ENCODE measurements at regions not wholly inside any gene's neighbourhood (a gene's known extent, or its start where the extent isn't known, plus 50 kb on each side); places are given as distances from the start of the nearest gene placed in this dataset.

DNA sequence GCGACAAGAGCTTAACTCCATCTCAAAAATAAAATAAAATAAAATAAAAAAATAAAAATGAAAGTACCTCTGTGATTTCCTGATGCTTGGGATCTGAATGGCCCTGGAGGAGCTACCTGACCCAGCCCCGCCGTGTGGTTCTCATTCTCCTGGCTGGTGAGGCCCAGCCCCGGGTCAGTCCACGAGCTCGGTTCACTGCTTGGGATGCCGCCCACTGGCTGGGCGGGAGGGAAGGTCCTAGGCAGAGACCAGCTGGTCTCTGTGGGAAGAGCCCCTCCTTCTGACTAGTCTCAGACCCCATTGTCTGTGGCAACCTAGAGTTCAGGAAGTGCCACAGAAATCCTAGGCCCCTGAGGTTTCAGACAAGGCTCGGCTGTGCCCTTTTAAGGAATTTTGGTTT is 55.1 kb upstream of the DLGAP1 start:
- TF ChIP-seq TCF12 (IDR thresholded peaks at IDR 0.05; ENCODE audit: low read depth) (no peak), TAF1 (IDR thresholded peaks at IDR 0.05; ENCODE audit: low read depth) (no peak), NFIC (IDR thresholded peaks at IDR 0.05) (no peak), YY1 (IDR thresholded peaks at IDR 0.05; ENCODE audit: low read depth) (no peak), EGR1 (IDR thresholded peaks at IDR 0.05) (no peak), CEBPB (IDR thresholded peaks at IDR 0.05) (no peak), RAD21 (IDR thresholded peaks at IDR 0.05; ENCODE audit: low read depth) (no peak), ZBTB7A (IDR thresholded peaks at IDR 0.05; ENCODE audit: low read depth) (no peak), EP300 (IDR thresholded peaks at IDR 0.05; ENCODE audit: borderline replicate concordance) (no peak)
- TF ChIP-seq, protein P1, sequence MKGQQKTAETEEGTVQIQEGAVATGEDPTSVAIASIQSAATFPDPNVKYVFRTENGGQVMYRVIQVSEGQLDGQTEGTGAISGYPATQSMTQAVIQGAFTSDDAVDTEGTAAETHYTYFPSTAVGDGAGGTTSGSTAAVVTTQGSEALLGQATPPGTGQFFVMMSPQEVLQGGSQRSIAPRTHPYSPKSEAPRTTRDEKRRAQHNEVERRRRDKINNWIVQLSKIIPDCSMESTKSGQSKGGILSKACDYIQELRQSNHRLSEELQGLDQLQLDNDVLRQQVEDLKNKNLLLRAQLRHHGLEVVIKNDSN (IDR thresholded peaks at IDR 0.05) = no peak
